ENCODE measurements at regions not wholly inside any gene's neighbourhood (a gene's known extent, or its start where the extent isn't known, plus 50 kb on each side); places are given as distances from the start of the nearest gene placed in this dataset.

GRCh38 chr10:3408603-3409365 is 236.2 kb upstream of the PITRM1 start:
- TF ChIP-seq GATA2 (IDR thresholded peaks at IDR 0.05; ENCODE audit: low read depth, low read length) (no peak), GATA3 (IDR thresholded peaks at IDR 0.05; ENCODE audit: low read depth, low read length) (no peak)

- no peak for TF ChIP-seq GATA3 (IDR thresholded peaks at IDR 0.05; ENCODE audit: low read depth, low read length)
- no peak for TF ChIP-seq GATA2 (IDR thresholded peaks at IDR 0.05; ENCODE audit: low read depth, low read length)
Observed at GRCh38 chr10:3407208-3407607, 234.6 kb upstream of the PITRM1 start.

GRCh38 chr10:3406556-3406955 is 234.0 kb upstream of the PITRM1 start:
- TF ChIP-seq GATA2 (IDR thresholded peaks at IDR 0.05; ENCODE audit: low read depth, low read length), result no peak
- no peak for TF ChIP-seq GATA3 (IDR thresholded peaks at IDR 0.05; ENCODE audit: low read depth, low read length)

- TF ChIP-seq GATA3 (IDR thresholded peaks at IDR 0.05; ENCODE audit: low read depth, low read length) (no peak), GATA2 (IDR thresholded peaks at IDR 0.05; ENCODE audit: low read depth, low read length) (no peak)
Observed at GRCh38 chr10:3404381-3404780, 231.8 kb upstream of the PITRM1 start.

GRCh38 chr10:3402187-3402751 is 229.7 kb upstream of the PITRM1 start:
- TF ChIP-seq GATA3 (IDR thresholded peaks at IDR 0.05; ENCODE audit: low read depth, low read length), result no peak
- no peak for TF ChIP-seq GATA2 (IDR thresholded peaks at IDR 0.05; ENCODE audit: low read depth, low read length)

GRCh38 chr10:3401491-3401938 is 228.9 kb upstream of the PITRM1 start:
- TF ChIP-seq GATA2 (IDR thresholded peaks at IDR 0.05; ENCODE audit: low read depth, low read length) (no peak), GATA3 (IDR thresholded peaks at IDR 0.05; ENCODE audit: low read depth, low read length) (no peak)

GRCh38 chr10:3400348-3400747 is 227.8 kb upstream of the PITRM1 start:
- no peak for TF ChIP-seq GATA3 (IDR thresholded peaks at IDR 0.05; ENCODE audit: low read depth, low read length)
- TF ChIP-seq GATA2 (IDR thresholded peaks at IDR 0.05; ENCODE audit: low read depth, low read length), result no peak

- TF ChIP-seq GATA2 (IDR thresholded peaks at IDR 0.05; ENCODE audit: low read depth, low read length) (no peak), GATA3 (IDR thresholded peaks at IDR 0.05; ENCODE audit: low read depth, low read length) (no peak)
Observed at GRCh38 chr10:3399756-3400155, 227.2 kb upstream of the PITRM1 start.

GRCh38 chr10:3398825-3399646 is 226.5 kb upstream of the PITRM1 start:
- TF ChIP-seq GATA3 (IDR thresholded peaks at IDR 0.05; ENCODE audit: low read depth, low read length) (no peak), GATA2 (IDR thresholded peaks at IDR 0.05; ENCODE audit: low read depth, low read length) (peak; percentile 81)

- no peak for TF ChIP-seq GATA3 (IDR thresholded peaks at IDR 0.05; ENCODE audit: low read depth, low read length)
- TF ChIP-seq GATA2 (IDR thresholded peaks at IDR 0.05; ENCODE audit: low read depth, low read length), result no peak
Observed at GRCh38 chr10:3397846-3398245, 225.3 kb upstream of the PITRM1 start.

- TF ChIP-seq GATA3 (IDR thresholded peaks at IDR 0.05; ENCODE audit: low read depth, low read length) (no peak), GATA2 (IDR thresholded peaks at IDR 0.05; ENCODE audit: low read depth, low read length) (no peak)
Observed at GRCh38 chr10:3397231-3397630, 224.6 kb upstream of the PITRM1 start.

GRCh38 chr10:3396116-3396515 is 223.5 kb upstream of the PITRM1 start:
- TF ChIP-seq GATA3 (IDR thresholded peaks at IDR 0.05; ENCODE audit: low read depth, low read length), result no peak
- TF ChIP-seq GATA2 (IDR thresholded peaks at IDR 0.05; ENCODE audit: low read depth, low read length), result no peak

- peak; percentile 68 for TF ChIP-seq GATA3 (IDR thresholded peaks at IDR 0.05; ENCODE audit: low read depth, low read length)
- TF ChIP-seq GATA2 (IDR thresholded peaks at IDR 0.05; ENCODE audit: low read depth, low read length), result peak; percentile 97
Observed at GRCh38 chr10:3395458-3395861, 222.9 kb upstream of the PITRM1 start.

GRCh38 chr10:3395041-3395440 is 222.5 kb upstream of the PITRM1 start:
- TF ChIP-seq GATA2 (IDR thresholded peaks at IDR 0.05; ENCODE audit: low read depth, low read length) (no peak), GATA3 (IDR thresholded peaks at IDR 0.05; ENCODE audit: low read depth, low read length) (no peak)

Measured in SH-SY5Y (cell line).